CD4-positive, alpha-beta T cell treated with Interleukin-2 at 100 ng/mL for 4 hours (primary cell): ENCODE measurements at regions not wholly inside any gene's neighbourhood (a gene's known extent, or its start where the extent isn't known, plus 50 kb on each side); places are given as distances from the start of the nearest gene placed in this dataset.
"Not testable (repeated sequence)": the region's sequence is repeated elsewhere in the genome, so short reads cannot be mapped to it uniquely, and the experiment has no call there.

ENCODE experiments used
- DNase-seq: peaks from one replicate; pipeline ENCODE4 v3.0.0-alpha.2; 2020; ENCODE audit warnings: low spot score

DNA sequence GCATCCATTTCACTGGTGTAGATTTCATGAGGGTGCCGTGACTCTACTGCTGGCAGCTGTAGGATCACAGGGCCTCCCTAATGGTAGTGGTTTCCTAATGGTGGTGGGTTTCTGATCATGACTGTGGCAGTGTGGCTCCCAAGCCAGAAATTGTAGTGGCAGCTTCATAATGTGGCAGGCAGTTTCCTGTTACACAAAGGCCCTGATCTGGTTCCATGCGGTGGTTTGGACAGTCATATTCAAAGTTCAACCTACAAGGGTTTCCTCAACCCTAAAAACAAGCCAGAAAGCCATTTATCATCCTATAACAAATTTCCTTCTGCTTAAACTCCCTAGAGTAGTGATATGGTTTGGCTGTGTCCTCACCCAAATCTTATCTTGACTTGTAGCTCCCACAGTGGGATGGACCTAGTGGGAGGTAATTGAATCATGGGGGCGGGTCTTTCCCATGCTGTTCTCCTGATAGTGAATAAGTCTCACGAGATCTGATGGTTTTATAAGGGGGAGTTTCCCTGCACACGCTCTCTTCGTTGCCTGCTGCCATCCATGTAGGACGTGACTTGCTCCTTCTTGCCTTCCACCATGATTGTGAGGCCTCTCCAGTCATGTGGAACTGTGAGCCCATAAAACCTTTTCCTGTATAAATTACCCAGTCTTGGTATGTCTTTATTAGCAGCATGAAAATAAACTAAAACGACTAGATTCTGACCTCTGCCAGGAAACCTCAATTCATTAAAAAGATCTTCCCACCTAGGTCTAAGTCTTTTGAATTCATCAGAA is 257.1 kb downstream of the EFCAB11 start:
- no peak for DNase-seq

DNA sequence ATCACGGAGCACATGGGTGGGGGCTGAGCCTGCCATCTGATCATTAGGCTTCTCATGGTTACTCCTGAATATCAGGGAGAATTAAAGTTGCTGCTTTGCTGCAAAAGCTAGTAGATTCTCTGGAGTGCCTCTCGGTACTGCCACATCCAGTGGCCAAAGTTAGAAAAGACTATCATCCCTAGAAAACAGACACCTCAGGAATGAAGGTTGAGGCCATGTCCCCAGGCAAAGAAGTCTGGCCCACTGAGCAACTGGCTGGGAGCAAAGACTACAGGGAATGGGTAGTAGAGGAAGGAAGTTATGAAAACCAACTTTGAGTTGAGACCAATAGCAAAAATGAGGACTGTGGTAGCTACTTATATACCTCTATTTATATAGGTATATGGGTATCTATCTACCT is 258.7 kb downstream of the EFCAB11 start:
- DNase-seq, result no peak

DNA sequence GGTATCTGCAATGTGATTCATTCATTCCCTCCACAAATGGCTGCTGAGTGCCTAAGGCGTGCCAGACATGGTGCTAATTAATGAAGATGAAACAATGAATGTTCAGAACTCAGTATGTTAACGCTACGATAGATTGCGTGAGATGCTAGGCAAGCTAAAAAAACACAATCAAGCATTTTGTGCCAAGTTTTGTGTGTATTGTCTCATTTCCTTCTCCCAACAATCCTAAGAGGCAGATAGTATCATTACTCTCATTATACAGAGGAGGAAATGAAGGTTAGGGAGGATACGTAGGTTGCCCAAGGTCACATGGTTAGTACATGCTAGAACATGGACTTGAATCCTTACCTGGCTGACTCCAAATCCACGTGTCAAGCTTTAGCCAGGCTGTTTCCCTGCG is 264.4 kb downstream of the EFCAB11 start:
- DNase-seq, result no peak

DNA sequence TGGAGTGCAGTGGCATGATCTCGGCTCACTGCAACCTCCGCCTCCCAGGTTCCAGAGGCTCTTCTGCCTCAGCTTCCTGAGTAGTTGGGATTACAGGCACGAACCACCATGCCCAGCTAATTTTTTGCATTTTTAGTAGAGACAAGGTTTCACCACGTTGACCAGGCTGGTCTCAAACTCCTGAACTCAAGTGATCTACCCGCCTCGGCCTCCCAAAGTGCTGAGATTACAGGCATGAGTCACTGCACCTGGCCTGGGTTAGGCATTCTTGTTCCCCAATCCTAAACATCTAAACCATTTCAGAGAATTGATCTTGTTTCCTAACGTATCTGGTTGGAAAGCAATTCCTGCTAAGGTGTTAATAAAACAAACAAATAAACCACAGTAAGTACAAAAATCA is 264.8 kb downstream of the EFCAB11 start:
- DNase-seq, result not testable (repeated sequence)

DNA sequence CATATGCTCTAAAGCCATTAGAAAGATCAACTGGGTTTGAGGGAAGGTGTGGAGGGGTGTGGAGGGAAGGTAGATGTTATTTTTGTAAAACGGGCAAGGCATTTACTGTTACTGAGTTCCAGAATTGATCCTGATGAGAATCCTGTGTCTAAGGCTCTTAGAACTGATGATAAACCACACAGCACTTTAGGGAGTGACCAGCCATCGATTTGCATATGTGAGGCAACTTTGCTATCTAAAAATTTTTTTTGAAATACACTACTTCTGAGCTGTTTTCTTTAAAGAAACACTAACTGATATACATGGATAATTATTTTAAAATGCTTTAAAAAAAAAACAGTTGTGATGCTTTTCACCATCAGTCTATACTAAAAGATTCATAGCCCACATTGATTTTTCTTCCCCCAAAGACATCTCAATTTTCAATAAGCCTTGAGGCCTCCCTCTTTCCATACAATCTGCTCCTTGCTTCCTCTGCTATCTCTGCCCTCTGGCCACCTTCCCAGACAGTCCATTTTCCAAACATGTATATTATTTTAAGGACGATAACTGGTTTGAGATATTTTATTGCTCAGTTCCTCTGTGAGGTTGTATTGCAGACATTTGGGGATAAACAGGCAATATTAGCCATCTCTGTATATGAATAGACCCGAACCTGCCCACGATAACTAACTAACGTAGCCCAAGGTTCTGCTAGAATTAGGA is 265.9 kb downstream of the EFCAB11 start:
- no peak for DNase-seq

DNA sequence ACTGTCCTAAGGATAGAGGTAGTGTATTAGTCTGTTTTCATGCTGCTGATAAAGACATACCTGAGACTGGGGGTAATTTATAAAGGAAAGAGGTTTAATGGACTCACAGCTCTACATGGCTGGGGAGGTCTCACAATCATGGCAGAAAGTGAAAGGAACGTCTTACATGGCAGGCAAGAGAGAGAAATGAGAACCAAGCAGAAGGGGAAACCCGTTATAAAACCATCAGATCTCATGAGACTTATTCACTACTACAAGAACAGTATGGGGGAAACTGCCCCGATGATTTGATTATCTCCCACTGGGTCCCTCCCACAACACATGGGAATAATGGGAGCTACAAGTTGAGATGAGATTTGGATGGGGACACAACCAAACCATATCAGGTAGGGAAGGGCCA is 267.4 kb downstream of the EFCAB11 start:
- not testable (repeated sequence) for DNase-seq

DNA sequence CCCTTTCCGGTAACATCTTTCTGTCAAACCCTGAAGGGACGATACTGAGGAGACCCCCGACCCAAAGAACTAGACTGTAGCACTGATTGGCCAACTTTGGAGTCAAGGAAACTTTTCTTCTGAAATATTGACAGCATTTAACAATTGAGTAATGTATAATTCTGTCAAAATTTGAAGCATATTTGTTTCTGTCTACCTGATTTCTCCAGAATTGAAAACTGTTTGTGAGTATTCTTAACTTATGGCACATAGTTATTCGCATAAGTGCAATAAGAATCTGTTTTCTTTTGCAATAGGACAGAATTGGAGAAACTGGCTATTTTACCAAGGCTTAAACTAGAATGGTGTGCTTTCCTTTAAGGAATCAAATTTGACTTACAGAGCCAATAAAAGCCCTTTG is 267.1 kb upstream of the FOXN3 start:
- DNase-seq, result no peak

DNA sequence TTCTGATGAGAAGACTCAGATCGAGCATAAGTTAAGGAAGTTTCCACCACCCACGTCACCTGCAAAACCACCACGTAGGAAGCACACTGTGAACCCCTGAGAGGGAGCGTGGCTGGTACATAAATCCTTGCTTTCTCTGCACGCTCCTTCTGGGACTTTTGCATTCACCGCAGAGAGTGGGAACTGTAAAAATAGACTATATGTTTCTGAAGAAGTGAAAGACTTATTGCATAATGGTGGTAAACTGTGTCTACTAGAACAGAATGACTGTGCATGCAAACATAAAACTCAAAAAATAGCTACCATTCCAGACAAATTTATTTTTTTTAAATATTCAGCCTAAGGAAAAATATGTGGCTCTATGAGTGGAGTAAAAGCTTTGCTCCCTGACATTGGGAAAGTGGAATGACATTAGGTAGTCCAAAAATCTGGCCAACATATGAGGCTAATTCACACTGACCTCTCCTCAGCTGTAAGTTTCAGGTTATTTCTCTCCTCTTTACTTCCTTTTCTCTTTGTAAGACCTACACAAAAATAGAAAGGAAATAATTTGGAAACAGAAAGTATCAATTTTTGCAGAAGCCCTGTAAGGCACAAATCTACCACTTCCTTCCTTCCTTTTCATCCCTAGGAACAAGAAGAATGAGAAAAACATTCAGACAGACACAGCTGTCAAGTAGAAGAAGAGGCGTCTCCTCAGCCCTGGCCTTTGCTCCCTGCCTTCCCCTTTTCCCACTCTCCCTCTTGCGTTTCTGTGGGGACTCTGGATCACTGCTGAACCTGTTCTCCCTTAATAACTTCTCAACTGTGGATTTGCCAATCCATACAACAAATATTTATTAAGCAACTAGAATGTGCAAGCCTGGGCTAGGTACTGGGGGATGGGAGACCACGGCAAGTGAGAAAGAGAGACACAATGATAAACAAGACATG is 264.3 kb upstream of the FOXN3 start:
- peak; percentile 22 for DNase-seq

DNA sequence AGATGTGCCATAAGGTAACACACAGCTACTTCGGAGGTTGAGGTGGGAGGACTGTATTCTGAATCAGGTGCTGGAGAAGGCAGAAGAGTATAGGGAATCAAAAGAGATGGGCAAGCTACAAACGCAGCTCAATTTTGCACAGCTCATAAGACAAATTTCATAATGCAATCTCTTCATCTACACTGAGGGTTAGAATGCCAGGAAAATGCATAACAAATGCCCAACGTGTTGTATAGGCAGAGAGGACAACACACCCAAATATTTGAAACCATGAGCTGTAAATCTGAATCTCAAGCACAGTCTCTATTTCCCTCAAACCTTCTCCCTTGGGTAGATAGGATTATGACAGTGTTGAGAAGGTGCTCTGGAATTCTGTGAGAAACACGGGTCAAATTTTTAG is 263.1 kb upstream of the FOXN3 start:
- DNase-seq, result no peak

DNA sequence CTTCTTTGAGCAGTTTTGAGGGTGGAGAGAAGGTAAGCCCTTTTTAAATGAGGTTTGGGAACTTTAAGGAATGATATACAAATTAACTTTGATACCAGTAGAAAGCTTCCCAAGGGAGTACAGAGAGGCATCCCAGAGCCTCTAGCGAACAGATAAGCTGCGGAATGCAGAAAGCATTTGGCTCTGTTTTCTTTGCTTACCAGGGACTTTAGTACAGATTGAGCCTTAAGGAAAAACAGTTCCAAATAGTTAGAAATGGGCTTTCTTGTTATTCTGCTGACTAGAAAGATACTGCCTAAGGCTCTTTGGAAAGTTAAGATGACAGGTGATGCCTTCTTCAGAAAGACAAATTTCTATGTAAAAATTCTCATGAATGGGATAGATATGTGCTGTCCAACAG is 261.7 kb upstream of the FOXN3 start:
- DNase-seq, result no peak

DNA sequence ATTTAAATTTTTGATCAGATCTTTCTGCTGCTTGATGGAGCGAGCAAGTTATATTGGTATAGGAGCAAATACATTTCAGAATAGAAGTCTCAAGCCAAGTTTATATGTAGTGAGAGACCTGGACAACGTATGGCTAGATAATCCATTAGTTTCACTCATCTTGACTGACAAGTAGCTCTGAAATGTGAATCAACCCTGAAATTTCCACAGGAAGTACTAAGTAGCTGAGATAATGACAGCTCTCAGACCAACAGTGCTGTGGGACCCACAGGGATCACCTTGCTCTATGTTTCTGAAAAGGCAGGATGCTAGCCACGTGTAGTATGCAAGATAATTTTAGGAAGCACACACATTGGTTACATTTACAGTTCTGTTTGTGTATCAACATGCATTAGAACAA is 258.6 kb upstream of the FOXN3 start:
- DNase-seq, result no peak

DNA sequence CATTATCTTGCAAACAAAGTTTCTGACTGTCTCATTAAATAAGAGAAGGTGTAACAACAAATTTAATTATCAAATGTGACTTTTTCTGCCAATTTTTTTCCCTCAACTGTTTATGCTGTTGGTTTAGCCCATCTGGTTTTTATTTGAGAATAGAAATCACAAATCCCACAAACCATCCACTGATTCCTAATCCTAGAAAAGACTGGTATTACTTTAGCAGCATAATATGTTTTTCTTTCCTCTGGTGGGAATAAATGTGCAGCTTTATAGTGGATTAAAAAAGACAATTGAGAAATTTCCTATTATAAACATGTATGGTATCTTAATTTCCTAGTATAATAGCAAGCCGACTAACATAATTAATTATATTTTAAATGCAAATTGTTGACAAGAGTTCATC is 257.9 kb upstream of the FOXN3 start:
- DNase-seq, result no peak

DNA sequence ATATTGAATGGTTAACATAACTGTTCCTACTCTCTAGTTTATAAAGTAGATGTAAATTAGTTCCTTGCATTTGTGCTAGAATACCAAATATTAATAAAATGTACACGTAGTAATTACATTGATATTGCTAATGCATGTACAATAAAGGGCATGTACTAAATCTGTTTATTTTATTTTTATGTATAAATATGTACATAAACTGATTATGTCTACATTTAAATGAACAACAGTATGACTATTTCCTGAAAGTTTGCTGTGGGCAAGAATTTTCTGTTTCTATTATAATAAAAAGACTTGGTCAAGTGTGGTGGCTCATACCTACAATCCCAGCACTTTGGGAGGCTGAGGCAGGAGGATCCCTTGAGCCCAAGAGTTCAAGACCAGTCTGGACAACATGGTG is 257.2 kb upstream of the FOXN3 start:
- DNase-seq, result no peak

DNA sequence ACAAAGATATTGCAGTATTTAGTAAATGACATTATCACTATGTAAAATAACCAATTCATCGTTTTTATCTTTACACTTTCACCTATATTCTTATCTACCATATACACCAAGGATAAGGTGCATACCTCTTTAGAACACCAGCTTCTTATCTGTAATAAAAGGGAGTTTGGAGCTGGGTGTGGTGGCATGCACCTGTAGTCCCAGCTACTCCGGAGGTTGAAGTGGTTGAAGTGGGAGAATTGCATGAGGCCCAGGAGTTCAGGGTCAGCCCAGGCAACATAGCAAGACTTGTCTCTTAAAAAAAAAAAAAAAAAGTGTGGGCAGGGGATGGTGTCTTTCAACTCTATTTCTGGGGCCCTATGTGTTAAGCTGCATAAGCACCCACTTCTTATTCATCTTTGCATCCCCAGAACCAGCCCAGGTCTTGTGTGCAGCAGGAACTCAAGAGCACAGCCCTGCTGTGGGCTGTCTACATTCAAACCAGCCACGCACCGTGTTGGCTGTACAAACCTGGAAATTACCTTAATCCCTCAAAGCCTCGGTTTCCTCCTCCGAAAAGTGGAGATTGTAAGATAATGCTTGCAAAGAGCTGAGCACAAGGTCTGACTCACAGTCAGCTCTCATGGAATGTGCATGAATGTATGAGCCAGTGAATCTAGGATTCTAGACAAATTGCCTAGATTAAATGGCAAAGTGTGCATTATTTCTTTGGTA is 256.6 kb upstream of the FOXN3 start:
- peak; percentile 42 for DNase-seq

DNA sequence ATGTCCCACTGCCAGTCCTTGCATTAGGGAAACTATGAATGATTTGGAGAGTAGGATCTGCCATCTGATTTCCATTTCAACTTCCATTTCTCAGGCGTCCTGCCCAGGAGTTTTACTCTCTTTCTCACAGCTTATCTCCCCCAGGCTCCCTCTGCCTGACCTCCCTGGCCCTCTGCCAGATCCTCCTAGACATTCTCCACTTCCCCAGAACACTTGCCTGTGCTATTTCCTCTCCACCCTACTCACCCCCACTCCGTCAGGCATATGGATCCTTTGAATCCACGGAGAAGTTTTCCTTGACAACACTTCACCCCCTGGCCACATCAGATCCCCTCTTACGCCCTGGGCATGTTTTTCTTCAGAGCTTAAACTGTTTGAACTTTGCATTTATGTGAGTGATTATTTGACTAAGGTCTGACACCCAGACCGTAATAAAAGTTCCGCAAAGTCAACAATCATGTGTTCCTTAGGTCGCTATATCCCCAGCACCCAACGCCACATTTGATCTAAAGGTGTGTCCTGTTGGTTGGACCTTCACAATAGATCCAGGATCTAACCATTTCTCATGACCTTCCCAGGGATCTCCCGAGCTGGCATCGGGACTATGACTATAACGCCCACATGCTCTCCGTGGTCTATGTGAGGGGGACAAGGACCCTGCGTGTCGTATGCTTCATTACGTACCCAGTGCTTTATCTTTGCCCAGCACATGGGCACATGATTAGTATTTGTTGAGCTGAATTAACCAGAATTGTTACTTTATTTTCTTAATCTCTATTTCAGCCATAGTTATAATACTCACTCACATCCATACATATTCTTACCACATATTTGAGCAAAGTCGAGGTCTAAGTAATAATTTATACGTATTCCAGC is 255.8 kb upstream of the FOXN3 start:
- DNase-seq, result no peak

DNA sequence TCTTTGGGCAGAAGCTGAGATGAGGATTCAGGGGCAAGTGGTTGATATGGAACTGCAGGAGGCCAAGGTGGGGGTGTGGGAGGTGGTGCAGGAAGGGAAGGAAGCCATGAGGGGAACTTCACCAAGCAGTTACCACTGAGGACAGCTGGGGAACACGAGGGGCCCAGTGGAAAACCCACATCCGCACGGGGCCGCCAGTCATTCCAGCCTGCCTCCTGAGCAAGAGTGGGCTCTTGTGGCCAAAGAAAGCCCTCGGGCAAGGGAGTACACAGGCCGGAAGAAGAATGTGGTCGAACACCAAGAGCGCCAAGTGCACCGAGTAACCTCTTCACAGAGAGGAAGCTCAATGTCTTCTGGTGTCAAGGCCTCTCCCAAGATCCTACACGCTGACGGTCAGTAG is 252.2 kb upstream of the FOXN3 start:
- DNase-seq, result no peak

DNA sequence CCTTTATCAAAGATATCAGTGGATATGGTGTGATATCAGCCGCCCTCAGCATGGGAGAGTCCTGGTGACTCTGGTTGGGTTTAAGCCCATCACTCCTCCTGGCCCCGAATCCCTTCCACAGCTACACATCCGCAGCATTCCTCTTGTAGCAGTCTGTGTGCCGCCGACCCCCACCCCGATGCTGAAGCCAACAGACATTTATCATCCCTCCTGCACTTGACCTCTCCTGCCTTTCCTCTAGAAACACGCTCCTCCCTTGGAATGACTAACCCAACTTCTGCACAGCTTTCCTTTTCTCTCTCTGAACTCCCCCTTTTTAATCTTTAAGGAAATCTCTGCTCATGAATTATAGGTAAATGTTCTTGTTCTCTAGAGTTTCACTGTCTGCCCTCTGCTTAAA is 250.9 kb upstream of the FOXN3 start:
- no peak for DNase-seq

DNA sequence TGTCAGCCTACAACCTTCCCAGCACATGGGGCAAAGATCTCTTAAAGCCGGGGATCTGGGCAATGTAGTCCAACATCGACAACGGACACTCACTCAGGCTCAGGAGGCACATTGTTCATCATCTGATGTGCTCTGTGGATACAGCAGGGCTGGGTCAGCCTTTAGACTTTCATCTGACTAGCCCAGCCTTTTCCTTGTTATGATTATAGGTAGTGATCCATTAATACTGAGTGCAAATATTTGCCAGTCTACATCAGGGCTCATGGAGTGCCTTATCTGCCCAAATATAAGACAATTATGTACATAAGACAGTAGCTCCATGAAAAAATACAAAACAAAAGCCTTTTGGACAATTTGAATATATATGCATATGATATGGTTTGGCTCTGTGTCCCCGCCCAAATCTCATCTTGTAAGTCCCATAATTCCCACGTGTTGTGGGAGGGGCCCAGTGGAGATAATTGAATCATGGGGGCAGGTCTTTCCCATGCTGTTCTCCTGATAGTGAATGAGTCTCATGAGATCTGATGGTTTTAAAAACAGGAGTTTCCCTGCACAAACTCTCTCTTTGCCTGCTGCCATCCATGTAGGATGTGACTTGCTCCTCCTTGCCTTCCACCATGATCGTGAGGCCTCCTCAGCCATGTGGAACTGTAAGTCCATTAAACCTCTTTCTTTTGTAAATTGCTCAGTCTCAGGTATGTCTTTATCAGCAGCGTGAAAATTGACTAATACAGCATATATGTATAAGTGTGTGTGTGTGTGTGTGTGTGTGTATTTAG is 248.5 kb upstream of the FOXN3 start:
- not testable (repeated sequence) for DNase-seq

DNA sequence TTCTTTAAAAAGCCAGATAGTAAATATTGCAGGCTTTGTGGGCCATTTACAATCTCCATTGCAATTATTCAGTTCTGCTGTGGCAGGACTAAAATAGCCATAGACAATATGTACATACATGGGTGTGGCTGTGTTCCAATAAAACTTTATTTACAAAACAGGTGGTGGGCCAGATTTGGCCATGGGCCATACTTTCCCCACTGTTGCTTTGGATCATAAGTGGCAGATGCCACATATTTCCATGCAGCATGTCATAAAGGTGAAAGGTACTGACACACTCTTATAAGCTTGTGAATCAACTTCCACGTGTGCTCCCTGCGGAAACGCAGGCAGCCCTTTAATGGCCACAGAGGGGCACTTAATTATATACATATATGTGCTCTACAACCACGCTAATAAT is 244.4 kb upstream of the FOXN3 start:
- no peak for DNase-seq

DNA sequence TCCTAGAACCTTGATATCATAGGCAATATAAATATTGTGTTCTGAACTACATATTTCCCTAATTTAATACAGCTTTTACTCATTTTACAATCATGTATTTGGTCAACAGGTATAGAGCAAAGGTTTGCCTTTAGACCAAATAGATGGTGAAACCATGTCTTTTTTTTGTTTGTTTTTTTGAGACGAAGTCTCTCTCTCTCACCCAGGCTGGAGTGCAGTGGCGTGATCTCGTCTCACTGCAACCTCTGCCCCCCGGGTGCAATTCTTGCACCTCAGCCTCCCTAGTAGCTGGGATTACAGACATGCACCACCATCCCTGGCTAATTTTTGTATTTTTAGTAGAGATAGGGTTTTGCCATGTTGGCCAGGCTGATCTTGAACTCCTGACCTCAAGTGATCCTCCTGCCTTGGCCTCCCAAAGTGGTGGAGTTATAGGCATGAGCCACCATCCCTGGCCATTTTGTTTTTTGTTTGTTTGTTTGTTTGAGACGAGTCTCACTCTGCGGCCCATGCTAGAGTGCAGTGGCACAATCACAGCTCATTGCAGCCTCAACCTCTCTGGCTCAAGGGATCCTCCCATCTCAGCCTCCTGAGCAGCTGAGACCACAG is 243.7 kb upstream of the FOXN3 start:
- DNase-seq, result not testable (repeated sequence)
